ENCODE measurements at regions not wholly inside any gene's neighbourhood (a gene's known extent, or its start where the extent isn't known, plus 50 kb on each side); places are given as distances from the start of the nearest gene placed in this dataset.
"Not testable (repeated sequence)": the region's sequence is repeated elsewhere in the genome, so short reads cannot be mapped to it uniquely, and the experiment has no call there.

DNA sequence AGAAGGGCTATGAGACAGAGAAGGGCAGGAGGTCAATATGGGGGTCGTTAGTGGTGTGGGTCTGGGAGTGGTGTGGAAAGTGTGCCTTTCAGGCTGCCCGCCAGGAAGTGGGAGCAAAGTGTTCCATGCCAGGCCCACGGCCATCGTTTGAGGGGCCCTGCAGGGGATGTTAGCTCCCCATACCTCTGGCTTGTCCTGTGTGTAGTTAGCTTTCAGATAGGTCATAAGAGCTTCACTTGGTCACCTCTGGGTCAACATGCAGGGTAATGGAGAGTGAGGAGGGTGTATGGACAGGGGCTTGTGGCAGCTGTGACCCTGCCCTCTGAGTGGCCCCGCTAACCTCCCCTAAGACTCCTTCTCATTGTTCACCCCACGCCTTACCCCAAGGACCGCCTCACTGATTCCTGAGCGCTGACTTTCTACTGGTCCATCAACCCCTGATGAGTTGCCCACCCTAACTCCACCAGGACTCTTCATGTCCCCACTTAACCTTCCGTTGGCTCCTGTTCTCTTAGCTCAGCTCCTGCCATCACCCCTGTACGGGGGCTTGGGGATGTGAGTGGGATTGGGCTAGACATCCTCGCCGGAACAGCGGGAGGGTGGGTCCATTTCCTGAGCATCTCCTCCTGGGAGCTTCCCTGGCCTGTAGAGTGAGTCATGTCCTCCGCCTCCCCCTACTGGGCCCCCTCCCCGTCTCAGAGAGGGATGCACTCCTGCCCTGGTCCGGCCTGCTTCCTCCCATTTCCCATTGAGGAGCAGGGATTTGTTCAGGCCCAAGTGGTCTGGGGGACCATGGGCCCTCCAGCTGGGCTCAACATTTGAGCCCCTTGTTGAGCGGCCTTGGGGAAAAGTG, 125.7 kb downstream of the FGF18 start:
- Histone ChIP-seq H3K79me2 (ENCODE audit: insufficient read depth, low read depth, low read length) (no peaks in the 10 kb centered on the region), H3K4me3 (ENCODE audit: low read depth, low read length, poor library complexity, severe bottlenecking) (no peak overlapping the region), H3K9me3 (ENCODE audit: low read length) (no peaks in the 10 kb centered on the region), H4K20me1 (ENCODE audit: insufficient read depth, low read length) (no peaks in the 10 kb centered on the region), H3K4me1 (ENCODE audit: insufficient read depth, low read length, poor library complexity, severe bottlenecking) (no peaks in the 10 kb centered on the region), H3K4me2 (ENCODE audit: low read length) (no peak overlapping the region), H3K9me2 (ENCODE audit: insufficient read depth, low read length) (no peaks in the 10 kb centered on the region), H3K36me3 (ENCODE audit: insufficient read depth, low read length) (no peaks in the 10 kb centered on the region), H3K27ac (ENCODE audit: low read depth, low read length, poor library complexity, severe bottlenecking) (no peak overlapping the region), H2AFZ (ENCODE audit: low read length) (no peak overlapping the region)
- TF ChIP-seq EZH2phosphoT487 (IDR thresholded peaks at IDR 0.05; ENCODE audit: borderline replicate concordance, low read depth, low read length) = no peak
- TF ChIP-seq, protein P1, sequence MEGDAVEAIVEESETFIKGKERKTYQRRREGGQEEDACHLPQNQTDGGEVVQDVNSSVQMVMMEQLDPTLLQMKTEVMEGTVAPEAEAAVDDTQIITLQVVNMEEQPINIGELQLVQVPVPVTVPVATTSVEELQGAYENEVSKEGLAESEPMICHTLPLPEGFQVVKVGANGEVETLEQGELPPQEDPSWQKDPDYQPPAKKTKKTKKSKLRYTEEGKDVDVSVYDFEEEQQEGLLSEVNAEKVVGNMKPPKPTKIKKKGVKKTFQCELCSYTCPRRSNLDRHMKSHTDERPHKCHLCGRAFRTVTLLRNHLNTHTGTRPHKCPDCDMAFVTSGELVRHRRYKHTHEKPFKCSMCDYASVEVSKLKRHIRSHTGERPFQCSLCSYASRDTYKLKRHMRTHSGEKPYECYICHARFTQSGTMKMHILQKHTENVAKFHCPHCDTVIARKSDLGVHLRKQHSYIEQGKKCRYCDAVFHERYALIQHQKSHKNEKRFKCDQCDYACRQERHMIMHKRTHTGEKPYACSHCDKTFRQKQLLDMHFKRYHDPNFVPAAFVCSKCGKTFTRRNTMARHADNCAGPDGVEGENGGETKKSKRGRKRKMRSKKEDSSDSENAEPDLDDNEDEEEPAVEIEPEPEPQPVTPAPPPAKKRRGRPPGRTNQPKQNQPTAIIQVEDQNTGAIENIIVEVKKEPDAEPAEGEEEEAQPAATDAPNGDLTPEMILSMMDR (conservative IDR thresholded peaks at IDR 0.05; ENCODE audit: low read length) = no peak
- ChIA-PET CTCF (ENCODE audit: unreplicated experiment) (no interaction called here), POLR2A (interaction anchor here (1.1 kb wide), 1 partner anchor 15 kb away, joined by 4 read pairs; no protein-coding TSS in a partner anchor)
- no peak for DNase-seq (ENCODE audit: low spot score)
- intact Hi-C loops (cut with micrococcal nuclease; ENCODE audit: unreplicated experiment) = no loop called here
- no TSS peak for BruUV-seq (replicated peaks)

DNA sequence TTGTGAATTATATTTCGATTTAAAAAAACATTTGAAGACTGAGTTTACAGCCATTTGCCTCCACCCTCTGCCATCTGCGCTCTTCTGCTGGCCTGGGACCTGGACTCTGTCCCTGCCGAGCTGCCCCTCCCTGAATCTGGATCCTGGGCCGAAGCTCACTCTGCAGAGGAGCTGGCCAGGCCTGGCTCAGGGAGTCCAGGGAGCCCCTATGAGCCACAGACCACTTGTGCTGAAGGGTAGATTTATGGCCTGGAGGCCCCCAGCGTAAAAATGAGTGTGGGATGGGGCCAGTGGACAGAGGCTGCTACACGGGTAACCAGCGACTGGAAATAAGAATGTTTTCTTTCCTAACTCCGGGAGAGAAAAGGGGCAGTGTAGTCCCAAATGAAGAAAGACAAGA, 129.8 kb downstream of the FGF18 start:
- intact Hi-C loops (cut with micrococcal nuclease; ENCODE audit: unreplicated experiment) = no loop called here
- no TSS peak for BruUV-seq (replicated peaks)
- CTCF ChIA-PET (ENCODE audit: unreplicated experiment) = no interaction called here

DNA sequence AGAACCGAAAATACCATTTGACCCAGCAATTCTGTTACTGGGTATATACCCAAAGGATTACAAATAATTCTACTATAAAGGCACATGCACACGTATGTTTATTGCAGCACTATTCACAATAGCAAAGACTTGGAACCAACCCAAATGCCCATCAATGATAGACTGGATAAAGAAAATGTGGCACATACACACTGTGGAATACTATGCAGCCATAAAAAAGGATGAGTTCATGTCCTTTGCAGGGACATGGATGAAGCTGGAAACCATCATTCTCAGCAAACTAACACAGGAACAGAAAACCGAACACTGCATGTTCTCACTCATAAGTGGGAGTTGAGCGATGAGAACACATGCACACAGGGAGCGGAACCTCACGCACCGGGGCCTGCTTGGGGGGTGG, 134.4 kb downstream of the FGF18 start:
- H3K27ac ChIP-seq (ENCODE audit: low read depth, low read length, poor library complexity, severe bottlenecking); DNase-seq (ENCODE audit: low spot score); H3K36me3 ChIP-seq (ENCODE audit: insufficient read depth, low read length); H3K79me2 ChIP-seq (ENCODE audit: insufficient read depth, low read depth, low read length); POLR2A ChIA-PET; H3K4me1 ChIP-seq (ENCODE audit: insufficient read depth, low read length, poor library complexity, severe bottlenecking); H4K20me1 ChIP-seq (ENCODE audit: insufficient read depth, low read length); H3K9me2 ChIP-seq (ENCODE audit: insufficient read depth, low read length); CTCF ChIA-PET (ENCODE audit: unreplicated experiment); BruUV-seq (replicated peaks); intact Hi-C loops (cut with micrococcal nuclease; ENCODE audit: unreplicated experiment); H3K4me2 ChIP-seq (ENCODE audit: low read length); H2AFZ ChIP-seq (ENCODE audit: low read length); H3K4me3 ChIP-seq (ENCODE audit: low read depth, low read length, poor library complexity, severe bottlenecking); H3K9me3 ChIP-seq (ENCODE audit: low read length): not testable (repeated sequence)

More for the DNA sequence above, 129.8 kb downstream of the FGF18 start:
- POLR2A ChIA-PET = no interaction called here
- DNase-seq (ENCODE audit: low spot score) = no peak
- no peak overlapping the region for H3K4me3 ChIP-seq (ENCODE audit: low read depth, low read length, poor library complexity, severe bottlenecking)
- no peaks in the 10 kb centered on the region for H3K9me3 ChIP-seq (ENCODE audit: low read length)
- no peaks in the 10 kb centered on the region for H3K79me2 ChIP-seq (ENCODE audit: insufficient read depth, low read depth, low read length)
- no peaks in the 10 kb centered on the region for H3K9me2 ChIP-seq (ENCODE audit: insufficient read depth, low read length)
- no peak overlapping the region for H3K27ac ChIP-seq (ENCODE audit: low read depth, low read length, poor library complexity, severe bottlenecking)
- no peaks in the 10 kb centered on the region for H3K4me1 ChIP-seq (ENCODE audit: insufficient read depth, low read length, poor library complexity, severe bottlenecking)
- H4K20me1 ChIP-seq (ENCODE audit: insufficient read depth, low read length) = no peaks in the 10 kb centered on the region
- H3K4me2 ChIP-seq (ENCODE audit: low read length) = no peak overlapping the region
- H2AFZ ChIP-seq (ENCODE audit: low read length) = no peak overlapping the region
- no peaks in the 10 kb centered on the region for H3K36me3 ChIP-seq (ENCODE audit: insufficient read depth, low read length)
- TF ChIP-seq EZH2phosphoT487 (IDR thresholded peaks at IDR 0.05; ENCODE audit: borderline replicate concordance, low read depth, low read length) = no peak
- TF ChIP-seq, protein P1 (conservative IDR thresholded peaks at IDR 0.05; ENCODE audit: low read length) = no peak

Data from OCI-LY7 (cell line).